Lung (tissue), 11 donors: ENCODE measurements at regions not wholly inside any gene's neighbourhood (a gene's known extent, or its start where the extent isn't known, plus 50 kb on each side); places are given as distances from the start of the nearest gene placed in this dataset.
A peak's percentile ranks its signal among the peaks of the same experiment; 100 is the strongest.

Experiments
- ATAC-seq: fragments of 200-7000 bp; cut with Tn5 transposase; one replicate; pipeline ENCODE4 v1.9.1; 2020; ENCODE audit warnings: moderate number of reproducible peaks; ENCODE audit not compliant: insufficient read depth, low FRiP score
- DNase-seq, 3 donors: peaks; one replicate each; pipeline ENCODE4 v3.0.0-alpha.2; 2013 to 2017
- H3K27ac ChIP-seq, 2 donors: one replicate each; pipeline ENCODE4 v1.5.1; 2013; ENCODE audit warnings: mild to moderate bottlenecking in 2 of 2, moderate library complexity in 2 of 2, control low read depth in 1 of 2, inconsistent platforms in 1 of 2, low read depth in 1 of 2, low read length in 1 of 2
- H3K27me3 ChIP-seq, 3 donors: one replicate each; pipeline ENCODE4 v1.5.1; 2013; ENCODE audit warnings: low read length in 2 of 3; ENCODE audit not compliant: control insufficient read depth in 3 of 3, insufficient read depth in 3 of 3
- H3K36me3 ChIP-seq, 4 donors: one replicate each; pipeline ENCODE4 v1.5.1; 2013; ENCODE audit warnings: low read length in 4 of 4, mild to moderate bottlenecking in 1 of 4, moderate library complexity in 1 of 4; ENCODE audit not compliant: control insufficient read depth in 4 of 4, insufficient read depth in 4 of 4
- H3K4me1 ChIP-seq, 5 donors: one replicate each; pipeline ENCODE4 v1.5.1; 2013; ENCODE audit warnings: low read length in 5 of 5, mild to moderate bottlenecking in 2 of 5, moderate library complexity in 1 of 5; ENCODE audit not compliant: control insufficient read depth in 5 of 5, insufficient read depth in 5 of 5
- H3K4me3 ChIP-seq: one replicate; pipeline ENCODE4 v1.5.1; 2013; ENCODE audit warnings: mild to moderate bottlenecking, control low read depth, moderate library complexity
- H3K9ac ChIP-seq, 2 donors: one replicate each; pipeline ENCODE4 v1.5.1; 2013; ENCODE audit warnings: low read length in 2 of 2, control low read depth in 1 of 2; ENCODE audit not compliant: insufficient read depth in 1 of 2
- H3K9me3 ChIP-seq, 4 donors: one replicate each; pipeline ENCODE4 v1.5.1; 2013; ENCODE audit warnings: low read length in 3 of 4, mild to moderate bottlenecking in 1 of 4, moderate library complexity in 1 of 4; ENCODE audit not compliant: control insufficient read depth in 4 of 4, insufficient read depth in 3 of 4
- WGBS, 2 donors: extraction: QIAGEN DNeasy Blood & Tissue Kit; methylation state at CpG; one replicate each; pipeline ENCODE4 v1.1.7; 2013; 5-methylcytosine and 5-hydroxymethylcytosine counted together
- TF ChIP-seq, protein P1 (sequence below): IDR thresholded peaks from 2 replicates; pipeline ENCODE4 v1.5.1; 2012; ENCODE audit warnings: mild to moderate bottlenecking; ENCODE audit errors: control extremely low read depth, extremely low read depth
- donor health status: control.
- donor health status: control.
- donor health status: Bipolar disorder and iron deficiency.
- donor health status: healthy.
- donor health status: DM: yes; HTN: yes; CAD: no.

DNA sequence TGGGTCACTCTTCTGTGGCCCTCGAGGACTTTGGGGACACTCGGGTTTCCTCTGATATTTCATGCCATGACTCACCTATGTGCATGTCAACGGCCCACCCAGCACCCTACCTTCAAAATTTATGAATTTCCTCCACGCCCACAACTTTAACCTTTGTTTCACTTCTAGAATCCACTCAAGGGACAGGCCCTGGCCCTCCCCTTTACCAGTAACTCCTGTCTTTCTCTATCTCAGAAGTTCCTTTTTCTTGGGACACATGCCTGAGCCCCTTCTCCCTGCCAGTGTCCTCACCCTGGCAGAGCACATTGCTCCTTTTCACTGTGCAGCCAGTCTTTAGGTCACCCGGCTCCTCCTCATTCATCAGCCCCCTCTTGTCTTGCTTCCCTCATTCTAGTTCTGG is 282.5 kb upstream of the KLF6 start:
- no peaks in the 10 kb centered on the region for H3K9me3 ChIP-seq
- H3K4me1 ChIP-seq: peaks cover 2 to 22% (median 8%) of the 10 kb centered on the region in 5 donors
- ATAC-seq (peak; percentile 24), DNase-seq (no peak)
- H3K9ac ChIP-seq: no peak overlapping the region
- no peaks in the 10 kb centered on the region for H3K36me3 ChIP-seq
- WGBS, 2 donors: 54 to 59% methylated on average over 5 of the region's 5 CpGs
- H3K27me3 ChIP-seq: no peaks in the 10 kb centered on the region
- H3K4me3 ChIP-seq: no peak overlapping the region
- H3K27ac ChIP-seq: no peak overlapping the region
- TF ChIP-seq, protein P1, sequence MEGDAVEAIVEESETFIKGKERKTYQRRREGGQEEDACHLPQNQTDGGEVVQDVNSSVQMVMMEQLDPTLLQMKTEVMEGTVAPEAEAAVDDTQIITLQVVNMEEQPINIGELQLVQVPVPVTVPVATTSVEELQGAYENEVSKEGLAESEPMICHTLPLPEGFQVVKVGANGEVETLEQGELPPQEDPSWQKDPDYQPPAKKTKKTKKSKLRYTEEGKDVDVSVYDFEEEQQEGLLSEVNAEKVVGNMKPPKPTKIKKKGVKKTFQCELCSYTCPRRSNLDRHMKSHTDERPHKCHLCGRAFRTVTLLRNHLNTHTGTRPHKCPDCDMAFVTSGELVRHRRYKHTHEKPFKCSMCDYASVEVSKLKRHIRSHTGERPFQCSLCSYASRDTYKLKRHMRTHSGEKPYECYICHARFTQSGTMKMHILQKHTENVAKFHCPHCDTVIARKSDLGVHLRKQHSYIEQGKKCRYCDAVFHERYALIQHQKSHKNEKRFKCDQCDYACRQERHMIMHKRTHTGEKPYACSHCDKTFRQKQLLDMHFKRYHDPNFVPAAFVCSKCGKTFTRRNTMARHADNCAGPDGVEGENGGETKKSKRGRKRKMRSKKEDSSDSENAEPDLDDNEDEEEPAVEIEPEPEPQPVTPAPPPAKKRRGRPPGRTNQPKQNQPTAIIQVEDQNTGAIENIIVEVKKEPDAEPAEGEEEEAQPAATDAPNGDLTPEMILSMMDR: no peak

DNA sequence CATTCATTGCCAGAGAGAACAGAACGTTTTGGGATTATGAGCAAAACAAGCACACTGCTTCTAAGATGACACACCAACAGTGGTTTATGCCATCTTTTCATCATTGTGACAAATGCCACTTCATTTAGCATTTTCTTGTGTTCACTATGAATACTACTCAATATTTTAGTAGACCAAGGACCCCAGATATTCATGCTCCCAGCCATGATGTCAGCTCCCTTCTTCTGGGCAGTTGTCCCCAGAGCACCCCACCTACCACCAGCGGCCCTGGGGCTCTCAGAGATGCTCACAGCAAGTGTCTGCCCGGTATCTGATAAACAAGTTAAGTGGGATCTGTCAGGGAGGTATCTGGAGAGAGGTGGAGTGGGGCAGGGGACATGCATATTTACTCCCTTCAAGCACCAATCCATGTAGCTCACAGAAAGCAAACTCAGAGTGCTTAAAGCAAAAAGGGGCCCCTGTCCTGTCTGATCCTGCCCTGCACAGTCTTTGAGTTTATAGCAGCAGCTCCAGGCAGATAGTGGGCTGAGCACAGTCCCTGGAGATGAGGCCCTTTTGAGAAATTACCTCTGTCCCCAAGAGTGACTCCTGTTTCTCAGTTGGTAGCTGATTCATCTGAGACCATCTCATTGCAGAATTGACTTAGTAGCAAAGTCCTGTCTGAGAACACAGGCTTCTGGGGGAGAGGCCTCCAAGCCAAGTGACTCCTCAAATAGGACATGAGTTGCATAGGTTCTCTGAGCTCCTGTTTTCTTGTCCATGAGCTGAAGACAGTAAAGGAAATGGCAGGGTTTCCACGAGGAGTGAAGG is 281.8 kb upstream of the KLF6 start:
- H3K27ac ChIP-seq: no peak overlapping the region
- no peak for ATAC-seq
- TF ChIP-seq, protein P1: no peak
- H3K36me3 ChIP-seq: no peaks in the 10 kb centered on the region
- H3K27me3 ChIP-seq: no peaks in the 10 kb centered on the region
- WGBS, 2 donors: 76 to 91% methylated on average over 4 of the region's 4 CpGs
- peaks cover 2 to 26% (median 8%) of the 10 kb centered on the region in 5 donors for H3K4me1 ChIP-seq
- DNase-seq: no peak
- H3K4me3 ChIP-seq: no peak overlapping the region
- H3K9ac ChIP-seq: no peak overlapping the region
- no peaks in the 10 kb centered on the region for H3K9me3 ChIP-seq

DNA sequence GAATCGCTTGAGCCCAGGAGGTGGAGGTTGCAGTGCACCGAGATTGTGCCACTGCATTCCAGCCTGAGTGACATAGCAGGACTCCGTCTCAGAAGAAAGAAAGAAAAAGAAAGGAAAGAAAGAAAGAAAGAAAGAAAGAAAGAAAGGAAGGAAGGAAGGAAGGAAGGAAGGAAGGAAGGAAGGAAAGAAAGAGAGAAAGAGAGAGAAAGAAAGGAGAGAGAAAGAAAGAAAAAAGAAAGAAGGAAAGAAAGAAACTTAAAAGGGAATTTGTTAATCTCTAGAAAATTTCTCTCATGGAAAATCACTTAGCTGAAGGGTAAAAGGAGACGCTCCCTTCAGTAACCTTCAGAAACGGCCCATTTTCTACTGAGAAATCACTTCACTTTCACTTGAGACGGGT is 279.5 kb upstream of the KLF6 start:
- ATAC-seq (no peak), DNase-seq (no peak)
- Histone ChIP-seq H3K36me3 (no peaks in the 10 kb centered on the region), H3K4me1 (peaks cover 2 to 20% (median 10%) of the 10 kb centered on the region in 5 donors), H3K4me3 (no peak overlapping the region), H3K9ac (no peak overlapping the region), H3K27me3 (no peaks in the 10 kb centered on the region), H3K9me3 (no peaks in the 10 kb centered on the region), H3K27ac (no peak overlapping the region)
- 95 to 96% methylated on average over 6 of the region's 6 CpGs for WGBS, 2 donors
- TF ChIP-seq, protein P1: no peak
